H9 (cell line): ENCODE measurements at regions not wholly inside any gene's neighbourhood (a gene's known extent, or its start where the extent isn't known, plus 50 kb on each side); places are given as distances from the start of the nearest gene placed in this dataset.

Source experiments
- DNase-seq: peaks from one replicate; pipeline ENCODE4 v3.0.0-alpha.2; 2017
- H2AFZ ChIP-seq: one replicate; pipeline ENCODE4 v1.6.1; 2013; ENCODE audit warnings: mild to moderate bottlenecking, low read length, control low read depth, moderate library complexity
- H2AK5ac ChIP-seq: 2 replicates; pipeline ENCODE4 v1.6.1; 2013; ENCODE audit warnings: low read length, control low read depth, mixed read lengths; ENCODE audit not compliant: insufficient read length
- H2BK120ac ChIP-seq: one replicate; pipeline ENCODE4 v1.6.1; 2013; ENCODE audit warnings: low read depth, mild to moderate bottlenecking, low read length, control low read depth, inconsistent platforms; ENCODE audit not compliant: poor library complexity, severe bottlenecking
- H2BK12ac ChIP-seq: 2 replicates; pipeline ENCODE4 v1.6.1; 2013; ENCODE audit warnings: low read length, control low read depth, mixed read lengths, low read depth; ENCODE audit not compliant: insufficient read length
- H2BK15ac ChIP-seq: 2 replicates; pipeline ENCODE4 v1.6.1; 2013; ENCODE audit warnings: low read depth, low read length, control low read depth
- H2BK20ac ChIP-seq: one replicate; pipeline ENCODE4 v1.6.1; 2013; ENCODE audit warnings: low read depth, mild to moderate bottlenecking, low read length, control low read depth, inconsistent platforms; ENCODE audit not compliant: poor library complexity, severe bottlenecking
- H2BK5ac ChIP-seq: 2 replicates; pipeline ENCODE4 v1.6.1; 2013; ENCODE audit warnings: low read length, control low read depth, mixed read lengths; ENCODE audit not compliant: insufficient read length
- H3K14ac ChIP-seq: 2 replicates; pipeline ENCODE4 v1.6.1; 2013; ENCODE audit warnings: low read length, control low read depth; ENCODE audit not compliant: insufficient read depth
- H3K18ac ChIP-seq: 2 replicates; pipeline ENCODE4 v1.6.1; 2013; ENCODE audit warnings: low read depth, mild to moderate bottlenecking, mixed read lengths, low read length, control low read depth; ENCODE audit not compliant: insufficient read length
- H3K23ac ChIP-seq: 2 replicates; pipeline ENCODE4 v1.6.1; 2013; ENCODE audit warnings: low read length, control low read depth, mixed read lengths, low read depth; ENCODE audit not compliant: insufficient read length
- H3K23me2 ChIP-seq: 2 replicates; pipeline ENCODE4 v1.6.1; 2013; ENCODE audit warnings: low read depth, mild to moderate bottlenecking, mixed read lengths, low read length, control low read depth; ENCODE audit not compliant: insufficient read length, poor library complexity, severe bottlenecking
- H3K27ac ChIP-seq: 2 replicates; pipeline ENCODE4 v1.5.1; 2013; ENCODE audit warnings: low read length, control low read depth, mixed read lengths, low read depth; ENCODE audit not compliant: insufficient read length
- H3K27me3 ChIP-seq: 2 replicates; pipeline ENCODE4 v1.6.1; 2013; ENCODE audit warnings: low read length, control low read depth, inconsistent platforms; ENCODE audit not compliant: insufficient read depth
- H3K4ac ChIP-seq: 2 replicates; pipeline ENCODE4 v1.6.1; 2013; ENCODE audit warnings: low read depth, mild to moderate bottlenecking, control low read depth, inconsistent platforms, low read length, moderate library complexity
- H3K4me1 ChIP-seq: 2 replicates; pipeline ENCODE4 v1.6.1; 2013; ENCODE audit warnings: low read length, control low read depth, inconsistent platforms; ENCODE audit not compliant: insufficient read depth
- H3K4me2 ChIP-seq: 2 replicates; pipeline ENCODE4 v1.6.1; 2013; ENCODE audit warnings: low read length, control low read depth, mixed read lengths; ENCODE audit not compliant: insufficient read length, insufficient read depth
- H3K56ac ChIP-seq: 2 replicates; pipeline ENCODE4 v1.6.1; 2013; ENCODE audit warnings: low read depth, mild to moderate bottlenecking, mixed read lengths, low read length, control low read depth; ENCODE audit not compliant: insufficient read length
- H3K79me1 ChIP-seq: 2 replicates; pipeline ENCODE4 v1.6.1; 2013; ENCODE audit warnings: low read depth, mild to moderate bottlenecking, moderate library complexity, low read length, control low read depth, inconsistent platforms; ENCODE audit not compliant: insufficient read depth, poor library complexity, severe bottlenecking
- H3K79me2 ChIP-seq: 2 replicates; pipeline ENCODE4 v1.6.1; 2013; ENCODE audit warnings: low read length, control low read depth, inconsistent platforms; ENCODE audit not compliant: insufficient read depth
- H3K9ac ChIP-seq: 2 replicates; pipeline ENCODE4 v1.6.1; 2013; ENCODE audit warnings: low read length, control low read depth, mixed read lengths; ENCODE audit not compliant: insufficient read length; ENCODE audit errors: extremely low read depth
- H3K9me3 ChIP-seq: one replicate; pipeline ENCODE4 v1.6.1; 2013; ENCODE audit warnings: low read depth, low read length, inconsistent platforms; ENCODE audit not compliant: control insufficient read depth
- H3T11ph ChIP-seq: one replicate; pipeline ENCODE4 v1.6.1; 2013; ENCODE audit warnings: mild to moderate bottlenecking, low read length, control low read depth, inconsistent platforms
- H4K20me1 ChIP-seq: one replicate; pipeline ENCODE4 v1.6.1; 2013; ENCODE audit not compliant: control insufficient read depth, insufficient read length, insufficient read depth
- H4K5ac ChIP-seq: 2 replicates; pipeline ENCODE4 v1.6.1; 2013; ENCODE audit warnings: low read depth, mild to moderate bottlenecking, mixed read lengths, low read length, control low read depth; ENCODE audit not compliant: insufficient read length
- H4K8ac ChIP-seq: replicated peaks from 2 replicates; pipeline ENCODE4 v1.6.1; 2013; ENCODE audit warnings: low read length, control low read depth, mixed read lengths, low read depth; ENCODE audit not compliant: insufficient read length
- H4K91ac ChIP-seq: 2 replicates; pipeline ENCODE4 v1.6.1; 2013; ENCODE audit warnings: low read depth, mild to moderate bottlenecking, moderate library complexity, mixed read lengths, low read length, control low read depth; ENCODE audit not compliant: insufficient read length
- H3K27ac Mint-ChIP-seq, 3 experiments: 2 replicates in 2 of 3; 3 replicates in 1 of 3; pipeline ENCODE4 v1.8.0; 2020 to 2021; ENCODE audit warnings: mixed read lengths in 3 of 3, mild to moderate bottlenecking in 1 of 3, moderate library complexity in 1 of 3
- H3K27me3 Mint-ChIP-seq: 2 replicates; pipeline ENCODE4 v1.8.0; 2021; ENCODE audit warnings: low read depth, mild to moderate bottlenecking, moderate library complexity, mixed read lengths
- H3K36me3 Mint-ChIP-seq, 3 experiments: 2 replicates in 2 of 3; 3 replicates in 1 of 3; pipeline ENCODE4 v1.8.0; 2020 to 2021; ENCODE audit warnings: low read depth in 3 of 3, mixed read lengths in 3 of 3; ENCODE audit not compliant: insufficient read depth in 1 of 3
- H3K4me1 Mint-ChIP-seq, 2 experiments: 2 replicates each; pipeline ENCODE4 v1.8.0; 2020; ENCODE audit warnings: mixed read lengths in 2 of 2
- H3K4me3 Mint-ChIP-seq, 2 experiments: 2 replicates in 1 of 2; 3 replicates in 1 of 2; pipeline ENCODE4 v1.8.0; 2020 to 2021; ENCODE audit warnings: mild to moderate bottlenecking in 2 of 2, mixed read lengths in 2 of 2, moderate library complexity in 1 of 2
- H3K9me3 Mint-ChIP-seq, 2 experiments: 2 replicates in 1 of 2; 3 replicates in 1 of 2; pipeline ENCODE4 v1.8.0; 2020; ENCODE audit warnings: mild to moderate bottlenecking in 2 of 2, mixed read lengths in 2 of 2, moderate library complexity in 1 of 2
- WGBS: extraction: QIAGEN DNeasy Blood & Tissue Kit; methylation state at CpG from one replicate; pipeline ENCODE4 v1.1.7; 2013; ENCODE audit warnings: missing lambda C conversion rate, low lambda C conversion rate, mixed read lengths; ENCODE audit not compliant: insufficient read length; ENCODE audit errors: extremely low coverage; 5-methylcytosine and 5-hydroxymethylcytosine counted together
- TF ChIP-seq, protein P1 (sequence below): fragments of 200-600 bp; sonication (generic); conservative IDR thresholded peaks from 3 replicates; pipeline ENCODE4 v1.8.0; 2021; ENCODE audit warnings: antibody characterized with exemption, mild to moderate bottlenecking

DNA sequence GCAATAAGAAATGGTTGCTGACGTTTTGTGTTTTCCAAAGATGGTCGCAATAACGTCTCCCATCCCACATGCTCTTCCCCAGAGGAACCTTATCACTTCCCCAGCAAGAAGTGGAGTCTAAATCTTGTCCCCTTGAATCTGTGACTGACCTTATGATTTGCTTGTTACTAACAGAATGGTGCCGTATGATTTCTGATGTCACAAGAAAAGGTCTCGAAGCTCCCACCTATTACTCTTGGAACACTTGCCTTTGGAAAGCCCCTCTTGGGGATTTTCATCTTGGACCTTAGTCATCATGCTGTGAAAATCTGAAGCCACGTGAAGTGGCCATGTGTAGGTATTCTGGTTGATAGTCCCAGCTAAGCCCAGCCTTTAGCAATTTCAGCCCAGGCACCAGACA lies 86.2 kb upstream of the GLS start:
- H3K36me3 Mint-ChIP-seq, result peaks cover 0 to 4% (median 0%) of the 10 kb centered on the region in 3 experiments; a peak in 2 of 7 replicates
- TF ChIP-seq, protein P1, sequence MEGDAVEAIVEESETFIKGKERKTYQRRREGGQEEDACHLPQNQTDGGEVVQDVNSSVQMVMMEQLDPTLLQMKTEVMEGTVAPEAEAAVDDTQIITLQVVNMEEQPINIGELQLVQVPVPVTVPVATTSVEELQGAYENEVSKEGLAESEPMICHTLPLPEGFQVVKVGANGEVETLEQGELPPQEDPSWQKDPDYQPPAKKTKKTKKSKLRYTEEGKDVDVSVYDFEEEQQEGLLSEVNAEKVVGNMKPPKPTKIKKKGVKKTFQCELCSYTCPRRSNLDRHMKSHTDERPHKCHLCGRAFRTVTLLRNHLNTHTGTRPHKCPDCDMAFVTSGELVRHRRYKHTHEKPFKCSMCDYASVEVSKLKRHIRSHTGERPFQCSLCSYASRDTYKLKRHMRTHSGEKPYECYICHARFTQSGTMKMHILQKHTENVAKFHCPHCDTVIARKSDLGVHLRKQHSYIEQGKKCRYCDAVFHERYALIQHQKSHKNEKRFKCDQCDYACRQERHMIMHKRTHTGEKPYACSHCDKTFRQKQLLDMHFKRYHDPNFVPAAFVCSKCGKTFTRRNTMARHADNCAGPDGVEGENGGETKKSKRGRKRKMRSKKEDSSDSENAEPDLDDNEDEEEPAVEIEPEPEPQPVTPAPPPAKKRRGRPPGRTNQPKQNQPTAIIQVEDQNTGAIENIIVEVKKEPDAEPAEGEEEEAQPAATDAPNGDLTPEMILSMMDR, result no peak
- Histone ChIP-seq H2AK5ac (no peak overlapping the region), H2AFZ (no peak overlapping the region), H3K27me3 (no peaks in the 10 kb centered on the region), H2BK20ac (no peak overlapping the region), H3K23me2 (no peaks in the 10 kb centered on the region), H4K20me1 (no peaks in the 10 kb centered on the region), H4K8ac (no peak overlapping the region), H3K4ac (no peak overlapping the region), H3K9me3 (no peaks in the 10 kb centered on the region), H3K23ac (no peak overlapping the region), H2BK120ac (no peak overlapping the region), H3K18ac (no peak overlapping the region), H2BK15ac (no peak overlapping the region), H3K79me2 (no peaks in the 10 kb centered on the region), H4K91ac (no peak overlapping the region), H3K56ac (no peak overlapping the region), H4K5ac (no peak overlapping the region), H2BK12ac (no peak overlapping the region), H3K4me2 (no peak overlapping the region), H2BK5ac (no peak overlapping the region), H3K9ac (no peak overlapping the region), H3K14ac (no peak overlapping the region), H3K79me1 (no peaks in the 10 kb centered on the region), H3T11ph (no peak overlapping the region), H3K27ac (no peak overlapping the region), H3K4me1 (peaks cover 13% of the 10 kb centered on the region; the same call in 1 of the 2 replicates)
- no peaks in the 10 kb centered on the region for H3K27me3 Mint-ChIP-seq
- no peak for DNase-seq
- H3K4me1 Mint-ChIP-seq, result peaks cover 24 to 30% of the 10 kb centered on the region in 2 experiments
- WGBS, result no CpG with 5 or more reads among the region's 6 CpGs
- H3K9me3 Mint-ChIP-seq, result no peaks in the 10 kb centered on the region
- H3K4me3 Mint-ChIP-seq, result no peak overlapping the region
- no peak overlapping the region for H3K27ac Mint-ChIP-seq
